ENCODE measurements at regions not wholly inside any gene's neighbourhood (a gene's known extent, or its start where the extent isn't known, plus 50 kb on each side); places are given as distances from the start of the nearest gene placed in this dataset.

- TF ChIP-seq, protein P1, sequence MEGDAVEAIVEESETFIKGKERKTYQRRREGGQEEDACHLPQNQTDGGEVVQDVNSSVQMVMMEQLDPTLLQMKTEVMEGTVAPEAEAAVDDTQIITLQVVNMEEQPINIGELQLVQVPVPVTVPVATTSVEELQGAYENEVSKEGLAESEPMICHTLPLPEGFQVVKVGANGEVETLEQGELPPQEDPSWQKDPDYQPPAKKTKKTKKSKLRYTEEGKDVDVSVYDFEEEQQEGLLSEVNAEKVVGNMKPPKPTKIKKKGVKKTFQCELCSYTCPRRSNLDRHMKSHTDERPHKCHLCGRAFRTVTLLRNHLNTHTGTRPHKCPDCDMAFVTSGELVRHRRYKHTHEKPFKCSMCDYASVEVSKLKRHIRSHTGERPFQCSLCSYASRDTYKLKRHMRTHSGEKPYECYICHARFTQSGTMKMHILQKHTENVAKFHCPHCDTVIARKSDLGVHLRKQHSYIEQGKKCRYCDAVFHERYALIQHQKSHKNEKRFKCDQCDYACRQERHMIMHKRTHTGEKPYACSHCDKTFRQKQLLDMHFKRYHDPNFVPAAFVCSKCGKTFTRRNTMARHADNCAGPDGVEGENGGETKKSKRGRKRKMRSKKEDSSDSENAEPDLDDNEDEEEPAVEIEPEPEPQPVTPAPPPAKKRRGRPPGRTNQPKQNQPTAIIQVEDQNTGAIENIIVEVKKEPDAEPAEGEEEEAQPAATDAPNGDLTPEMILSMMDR (conservative IDR thresholded peaks at IDR 0.05; ENCODE audit: low read depth, low read length): no peak
- DNase-seq (ENCODE audit: low read depth): no peak
- no peak overlapping the region for H3K4me3 ChIP-seq (ENCODE audit: low read length)
These were observed 99.0 kb downstream of the CNTN3 start for GRCh38 chr3:74515451-74515850.

- no peak overlapping the region for H3K4me3 ChIP-seq (ENCODE audit: low read length)
- TF ChIP-seq, protein P1 (conservative IDR thresholded peaks at IDR 0.05; ENCODE audit: low read depth, low read length): no peak
- no peak for DNase-seq (ENCODE audit: low read depth)
These were observed 103.4 kb downstream of the CNTN3 start for GRCh38 chr3:74511078-74511477.

GRCh38 chr3:74510261-74510818 lies 104.1 kb downstream of the CNTN3 start:
- TF ChIP-seq, protein P1 (conservative IDR thresholded peaks at IDR 0.05; ENCODE audit: low read depth, low read length): no peak
- no peak for DNase-seq (ENCODE audit: low read depth)
- H3K4me3 ChIP-seq (ENCODE audit: low read length): no peak overlapping the region

DNA sequence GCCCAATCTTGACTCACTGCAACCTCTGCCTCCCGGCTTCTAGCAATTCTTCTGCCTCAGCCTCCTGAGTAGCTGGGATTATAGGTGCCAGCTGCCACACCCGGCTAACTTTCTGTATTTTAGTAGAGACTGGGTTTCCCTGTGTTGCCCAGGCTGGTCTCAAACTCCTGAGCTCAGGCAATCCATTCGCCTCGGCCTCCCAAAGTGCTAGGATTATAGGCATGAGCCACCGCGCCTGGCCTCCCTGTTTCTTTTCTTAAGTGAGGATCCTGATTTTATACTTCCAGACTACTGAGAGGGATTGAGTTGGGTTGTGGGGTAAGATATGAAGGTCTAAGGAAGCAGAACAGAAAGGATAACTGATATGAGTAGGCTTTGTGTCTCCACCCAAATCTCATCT lies 106.8 kb downstream of the CNTN3 start:
- no peak overlapping the region for H3K4me3 ChIP-seq (ENCODE audit: low read length)
- DNase-seq (ENCODE audit: low read depth): no peak
- TF ChIP-seq, protein P1 (conservative IDR thresholded peaks at IDR 0.05; ENCODE audit: low read depth, low read length): no peak

DNA sequence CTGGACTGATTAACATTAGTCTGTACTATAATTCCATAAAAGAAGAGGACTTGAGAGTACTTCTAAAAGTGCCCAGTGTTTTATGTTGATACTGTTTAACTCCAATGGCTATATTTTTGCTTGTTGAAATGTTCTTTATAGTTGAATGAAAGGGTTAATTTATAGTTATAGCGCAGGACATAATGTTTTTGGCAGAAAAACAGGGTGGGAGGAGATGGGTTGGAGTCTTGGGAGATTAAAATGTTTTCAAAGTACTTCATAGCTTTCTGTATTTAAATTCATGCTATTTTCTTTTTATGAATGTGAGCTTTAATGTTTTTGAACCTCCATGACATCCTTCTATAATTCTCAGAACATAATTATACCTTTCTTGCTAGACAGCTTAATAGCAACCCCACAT lies 108.2 kb downstream of the CNTN3 start:
- H3K4me3 ChIP-seq (ENCODE audit: low read length): no peak overlapping the region
- TF ChIP-seq, protein P1 (conservative IDR thresholded peaks at IDR 0.05; ENCODE audit: low read depth, low read length): no peak
- DNase-seq (ENCODE audit: low read depth): no peak

GRCh38 chr3:74501007-74501406 lies 113.5 kb downstream of the CNTN3 start:
- DNase-seq (ENCODE audit: low read depth): no peak
- TF ChIP-seq, protein P1 (conservative IDR thresholded peaks at IDR 0.05; ENCODE audit: low read depth, low read length): no peak
- H3K4me3 ChIP-seq (ENCODE audit: low read length): no peak overlapping the region

DNA sequence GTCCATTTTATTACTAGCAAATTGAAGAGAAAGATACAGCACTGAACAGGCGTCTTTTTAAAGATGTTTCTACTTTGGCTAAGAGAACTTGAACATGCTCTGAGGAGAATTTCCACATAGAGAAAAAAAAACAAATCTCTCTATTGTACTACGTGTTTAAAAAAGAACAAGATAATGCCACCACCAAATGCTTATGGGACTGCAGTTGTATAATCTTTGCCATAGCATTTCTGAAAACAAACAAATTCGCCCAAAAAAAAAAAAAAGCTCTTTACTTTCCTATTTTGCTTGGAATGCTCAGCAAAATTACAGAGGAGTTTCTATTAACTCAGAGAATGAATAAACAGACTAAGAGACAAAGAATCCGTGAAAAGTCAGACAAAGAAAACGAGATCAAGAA lies 114.2 kb downstream of the CNTN3 start:
- no peak overlapping the region for H3K4me3 ChIP-seq (ENCODE audit: low read length)
- TF ChIP-seq, protein P1 (conservative IDR thresholded peaks at IDR 0.05; ENCODE audit: low read depth, low read length): no peak
- no peak for DNase-seq (ENCODE audit: low read depth)
